IMR-90 (cell line): ENCODE measurements at regions not wholly inside any gene's neighbourhood (a gene's known extent, or its start where the extent isn't known, plus 50 kb on each side); places are given as distances from the start of the nearest gene placed in this dataset.

Experiments
- ATAC-seq: fragments of 200-7000 bp; cut with Tn5 transposase; 2 replicates; pipeline ENCODE4 v1.9.1; 2020; ENCODE audit warnings: low read depth, mild to moderate bottlenecking, moderate library complexity
- BruUV-seq: library from RNA; stranded (reverse); fragments of 400-500 nt; replicated peaks from 2 replicates; lab custom pipeline; 2021; lab: Mats Ljungman, UMichigan
- CTCF ChIA-PET: fragments of 300-600 bp; formaldehyde crosslinking; extraction: SDS; loops from one replicate; lab custom pipeline; 2021; ENCODE audit warnings: antibody characterized with exemption; lab: Yijun Ruan, JAX
- POLR2A ChIA-PET: fragments of 300-600 bp; sonication (Branson Sonifier 250); formaldehyde crosslinking; loops from one replicate; lab custom pipeline; 2022; ENCODE audit warnings: antibody characterized with exemption; ENCODE audit not compliant: unreplicated experiment; lab: Charles Lee
- DNase-seq: peaks from one replicate; pipeline ENCODE4 v3.0.0; 2013
- H2AFZ ChIP-seq: replicated peaks from 2 replicates; pipeline ENCODE3; 2013; ENCODE audit warnings: low read length, mild to moderate bottlenecking; ENCODE audit not compliant: poor library complexity
- H2AK5ac ChIP-seq: 2 replicates; pipeline ENCODE4 v1.6.1; 2013; ENCODE audit warnings: low read depth, low read length, inconsistent platforms
- H2AK9ac ChIP-seq: replicated peaks from 2 replicates; pipeline ENCODE3; 2013; ENCODE audit warnings: mild to moderate bottlenecking, low read depth, low read length, moderate library complexity; ENCODE audit not compliant: poor library complexity
- H2BK120ac ChIP-seq: 2 replicates; pipeline ENCODE4 v1.6.1; 2013; ENCODE audit warnings: low read depth, low read length, inconsistent platforms
- H2BK15ac ChIP-seq: 3 replicates; pipeline ENCODE4 v1.6.1; 2013; ENCODE audit warnings: low read depth, low read length, inconsistent platforms
- H2BK20ac ChIP-seq: 2 replicates; pipeline ENCODE4 v1.6.1; 2013; ENCODE audit warnings: low read depth, mild to moderate bottlenecking, inconsistent platforms, low read length, moderate library complexity
- H2BK5ac ChIP-seq: 2 replicates; pipeline ENCODE4 v1.6.1; 2013; ENCODE audit warnings: mild to moderate bottlenecking, low read depth, low read length, inconsistent platforms; ENCODE audit not compliant: poor library complexity, severe bottlenecking
- H3K14ac ChIP-seq: replicated peaks from 2 replicates; pipeline ENCODE4 v1.6.1; 2013; ENCODE audit warnings: low read depth, low read length, inconsistent platforms
- H3K18ac ChIP-seq: 2 replicates; pipeline ENCODE4 v1.6.1; 2013; ENCODE audit warnings: low read depth, low read length, control low read depth
- H3K23ac ChIP-seq: 2 replicates; pipeline ENCODE4 v1.6.1; 2013; ENCODE audit warnings: low read depth, low read length, inconsistent platforms
- H3K27ac ChIP-seq: 2 replicates; pipeline ENCODE4 v1.5.1; 2013; ENCODE audit warnings: mild to moderate bottlenecking, control low read depth, low read length; ENCODE audit not compliant: insufficient read depth
- H3K27me3 ChIP-seq: 2 replicates; pipeline ENCODE4 v1.6.1; 2013; ENCODE audit warnings: low read length; ENCODE audit not compliant: control insufficient read depth, insufficient read depth
- H3K36me3 ChIP-seq: 2 replicates; pipeline ENCODE4 v1.6.1; 2013; ENCODE audit warnings: low read length, mixed read lengths; ENCODE audit not compliant: control insufficient read depth, insufficient read depth
- H3K4ac ChIP-seq: 2 replicates; pipeline ENCODE4 v1.6.1; 2013; ENCODE audit warnings: low read depth, low read length, inconsistent platforms
- H3K4me1 ChIP-seq: 2 replicates; pipeline ENCODE4 v1.6.1; 2013; ENCODE audit warnings: low read length, mixed read lengths; ENCODE audit not compliant: control insufficient read depth, insufficient read depth
- H3K4me2 ChIP-seq: 2 replicates; pipeline ENCODE4 v1.6.1; 2013; ENCODE audit warnings: low read depth, mild to moderate bottlenecking, control low read depth, low read length, moderate library complexity
- H3K4me3 ChIP-seq: 2 replicates; pipeline ENCODE4 v1.5.1; 2013; ENCODE audit warnings: low read depth, mild to moderate bottlenecking, control low read depth, low read length, moderate library complexity; ENCODE audit not compliant: insufficient read depth
- H3K56ac ChIP-seq: 2 replicates; pipeline ENCODE4 v1.6.1; 2013; ENCODE audit warnings: low read length, inconsistent platforms; ENCODE audit not compliant: insufficient read depth; ENCODE audit errors: extremely low read depth
- H3K79me1 ChIP-seq, 2 experiments: 2 replicates each; pipeline ENCODE4 v1.6.1; 2013; ENCODE audit warnings: low read length in 2 of 2, inconsistent platforms in 1 of 2, low read depth in 1 of 2
- H3K9ac ChIP-seq: 2 replicates; pipeline ENCODE4 v1.6.1; 2013; ENCODE audit warnings: low read depth, low read length, control low read depth
- H3K9me1 ChIP-seq: 2 replicates; pipeline ENCODE4 v1.6.1; 2013; ENCODE audit warnings: low read length, inconsistent platforms; ENCODE audit not compliant: insufficient read depth
- H3K9me3 ChIP-seq: 2 replicates; pipeline ENCODE4 v1.6.1; 2013; ENCODE audit warnings: low read length; ENCODE audit not compliant: control insufficient read depth, insufficient read depth
- H4K20me1 ChIP-seq: 2 replicates; pipeline ENCODE4 v1.6.1; 2013; ENCODE audit warnings: low read length, inconsistent platforms; ENCODE audit not compliant: insufficient read depth
- H4K5ac ChIP-seq: 2 replicates; pipeline ENCODE4 v1.6.1; 2013; ENCODE audit warnings: mild to moderate bottlenecking, low read depth, low read length, control low read depth
- H4K8ac ChIP-seq, 2 experiments: 2 replicates each; pipeline ENCODE4 v1.6.1; 2013; ENCODE audit warnings: low read depth in 2 of 2, low read length in 2 of 2, control low read depth in 1 of 2, inconsistent platforms in 1 of 2
- H4K91ac ChIP-seq: 2 replicates; pipeline ENCODE4 v1.6.1; 2013; ENCODE audit warnings: low read depth, low read length, inconsistent platforms; ENCODE audit not compliant: insufficient read depth
- ELK1 ChIP-seq: fragments of 150-350 bp; IDR thresholded peaks from 2 replicates; pipeline ENCODE4 v1.6.1; 2016; ENCODE audit warnings: low read depth, mild to moderate bottlenecking, low read length, moderate library complexity, borderline replicate concordance
- FOS ChIP-seq: fragments of 150-350 bp; IDR thresholded peaks from 2 replicates; pipeline ENCODE4 v1.6.1; 2016; ENCODE audit warnings: low read depth, low read length
- NFE2L2 ChIP-seq: fragments of 150-350 bp; IDR thresholded peaks from 2 replicates; pipeline ENCODE4 v1.6.1; 2016; ENCODE audit warnings: low read depth, mild to moderate bottlenecking, low read length
- RAD21 ChIP-seq: IDR thresholded peaks from 2 replicates; pipeline ENCODE4 v1.6.1; 2012; ENCODE audit warnings: low read length, improper control_type of control experiment
- RFX5 ChIP-seq: IDR thresholded peaks from 2 replicates; pipeline ENCODE4 v1.8.0; 2012; ENCODE audit warnings: low read depth, mild to moderate bottlenecking, low read length, moderate library complexity
- WGBS, 2 experiments: methylation state at CpG; one replicate each; pipeline versions ENCODE4 v1.1.5 to v1.1.7; 2013; ENCODE audit warnings: missing lambda C conversion rate in 2 of 2; ENCODE audit not compliant: insufficient read length in 1 of 2; ENCODE audit errors: extremely low coverage in 2 of 2; 5-methylcytosine and 5-hydroxymethylcytosine counted together
- dilution Hi-C: fragments of 300-500 bp; cut with HindIII; formaldehyde crosslinking; loops from one replicate; pipeline ENCODE4 v1.14.3; 2018; ENCODE audit warnings: low sequenced_read_pairs; ENCODE audit not compliant: unreplicated experiment
- in situ Hi-C: fragments of 300-500 bp; cut with MboI; formaldehyde crosslinking; loops from 3 replicates; pipeline ENCODE4 v1.14.3; 2019; ENCODE audit warnings: low sequenced_read_pairs, inconsistent platforms, mixed read lengths
- intact Hi-C: fragments of 100-400 bp; cut with micrococcal nuclease; formaldehyde crosslinking; loops from 2 replicates; pipeline ENCODE4 v1.10.0; 2022

GRCh38 chr5:20102293-20102692, 114.3 kb upstream of the CDH18 start:
- Histone ChIP-seq H4K91ac (no peak overlapping the region), H3K23ac (no peak overlapping the region), H2BK120ac (no peak overlapping the region), H2BK20ac (no peak overlapping the region), H3K36me3 (no peaks in the 10 kb centered on the region), H3K56ac (no peak overlapping the region), H3K9me3 (peaks cover 2% of the 10 kb centered on the region; the same call in 1 of the 2 replicates), H3K4me2 (no peak overlapping the region), H3K14ac (no peak overlapping the region), H3K9ac (no peak overlapping the region), H2AFZ (no peak overlapping the region), H3K4me1 (no peaks in the 10 kb centered on the region), H3K27ac (no peak overlapping the region), H3K18ac (no peak overlapping the region), H3K27me3 (no peaks in the 10 kb centered on the region), H4K5ac (no peak overlapping the region), H2BK15ac (no peak overlapping the region), H4K20me1 (no peaks in the 10 kb centered on the region), H2AK5ac (no peak overlapping the region), H2BK5ac (no peak overlapping the region), H3K9me1 (no peaks in the 10 kb centered on the region), H3K79me1 (no peaks in the 10 kb centered on the region), H3K4ac (no peak overlapping the region), H4K8ac (no peak overlapping the region), H3K4me3 (no peak overlapping the region), H2AK9ac (no peak overlapping the region)
- BruUV-seq, result no TSS peak
- ChIA-PET POLR2A (no interaction called here), CTCF (no interaction called here)
- ATAC-seq (no peak), DNase-seq (no peak)
- intact Hi-C loops (no loop called here), in situ Hi-C loops (no loop called here), dilution Hi-C loops (no loop called here)
- 80% methylated on average over 1 of the region's 7 CpGs; no CpG with 5 or more reads in 1 of the 2 experiments for WGBS, 2 experiments
- TF ChIP-seq RAD21 (no peak), FOS (no peak), NFE2L2 (no peak), RFX5 (no peak), ELK1 (no peak)
